ENCODE measurements at regions not wholly inside any gene's neighbourhood (a gene's known extent, or its start where the extent isn't known, plus 50 kb on each side); places are given as distances from the start of the nearest gene placed in this dataset.

DNA sequence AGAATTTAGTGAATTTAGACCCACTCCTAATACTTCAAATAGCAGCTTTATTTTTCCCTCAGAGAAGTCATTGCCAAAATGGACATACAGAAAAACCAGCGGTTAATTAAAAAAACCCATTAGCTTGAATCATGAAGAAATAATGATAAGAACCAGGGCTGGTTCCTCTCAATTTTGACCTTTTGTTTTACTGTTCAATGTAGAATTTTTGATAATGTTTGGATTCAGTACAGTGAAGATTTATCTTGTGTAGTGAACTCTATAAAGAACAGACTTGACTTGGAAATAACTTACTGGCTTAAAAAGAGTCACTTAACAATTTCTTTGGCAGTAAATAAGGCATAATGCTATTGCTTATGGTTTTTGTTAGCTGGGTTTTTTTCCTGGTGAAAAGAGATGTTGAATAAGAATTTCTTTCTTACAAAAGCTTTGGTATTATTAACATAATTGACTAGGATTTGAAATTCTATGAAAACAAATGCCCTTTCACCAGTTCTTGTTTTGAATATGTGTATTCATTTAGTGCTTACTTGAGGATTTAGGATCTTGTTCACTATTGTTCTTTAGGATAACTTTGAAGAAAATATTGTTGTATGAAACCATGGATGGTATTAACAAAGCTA lies 73.4 kb upstream of the ITPRID2 start:
- DNase-seq (ENCODE audit: low spot score): no peak
- TF ChIP-seq, protein P1, sequence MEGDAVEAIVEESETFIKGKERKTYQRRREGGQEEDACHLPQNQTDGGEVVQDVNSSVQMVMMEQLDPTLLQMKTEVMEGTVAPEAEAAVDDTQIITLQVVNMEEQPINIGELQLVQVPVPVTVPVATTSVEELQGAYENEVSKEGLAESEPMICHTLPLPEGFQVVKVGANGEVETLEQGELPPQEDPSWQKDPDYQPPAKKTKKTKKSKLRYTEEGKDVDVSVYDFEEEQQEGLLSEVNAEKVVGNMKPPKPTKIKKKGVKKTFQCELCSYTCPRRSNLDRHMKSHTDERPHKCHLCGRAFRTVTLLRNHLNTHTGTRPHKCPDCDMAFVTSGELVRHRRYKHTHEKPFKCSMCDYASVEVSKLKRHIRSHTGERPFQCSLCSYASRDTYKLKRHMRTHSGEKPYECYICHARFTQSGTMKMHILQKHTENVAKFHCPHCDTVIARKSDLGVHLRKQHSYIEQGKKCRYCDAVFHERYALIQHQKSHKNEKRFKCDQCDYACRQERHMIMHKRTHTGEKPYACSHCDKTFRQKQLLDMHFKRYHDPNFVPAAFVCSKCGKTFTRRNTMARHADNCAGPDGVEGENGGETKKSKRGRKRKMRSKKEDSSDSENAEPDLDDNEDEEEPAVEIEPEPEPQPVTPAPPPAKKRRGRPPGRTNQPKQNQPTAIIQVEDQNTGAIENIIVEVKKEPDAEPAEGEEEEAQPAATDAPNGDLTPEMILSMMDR (IDR thresholded peaks at IDR 0.05): no peak
- ATAC-seq (ENCODE audit: low FRiP score): no peak

DNA sequence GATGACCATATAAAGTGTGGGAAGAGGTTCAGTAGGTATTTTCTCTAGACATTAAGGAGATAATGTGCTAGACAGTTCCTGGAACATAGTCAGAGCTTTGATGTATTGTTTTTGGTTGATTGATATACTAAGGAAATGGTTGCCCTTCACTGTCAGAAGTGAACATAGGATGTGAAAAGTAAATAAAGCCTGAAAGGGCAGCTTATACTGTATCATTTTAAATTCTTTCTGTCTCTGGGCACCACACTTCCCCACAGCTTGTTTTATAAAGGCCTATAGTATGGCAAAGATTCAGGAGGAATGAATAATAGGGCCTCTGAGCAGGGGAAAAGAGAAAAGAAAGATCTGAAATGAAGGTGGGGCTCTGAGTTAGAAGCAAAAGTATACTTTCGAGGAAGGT lies 72.7 kb upstream of the ITPRID2 start:
- ATAC-seq (ENCODE audit: low FRiP score) (no peak), DNase-seq (ENCODE audit: low spot score) (no peak)
- TF ChIP-seq, protein P1 (IDR thresholded peaks at IDR 0.05): no peak

DNA sequence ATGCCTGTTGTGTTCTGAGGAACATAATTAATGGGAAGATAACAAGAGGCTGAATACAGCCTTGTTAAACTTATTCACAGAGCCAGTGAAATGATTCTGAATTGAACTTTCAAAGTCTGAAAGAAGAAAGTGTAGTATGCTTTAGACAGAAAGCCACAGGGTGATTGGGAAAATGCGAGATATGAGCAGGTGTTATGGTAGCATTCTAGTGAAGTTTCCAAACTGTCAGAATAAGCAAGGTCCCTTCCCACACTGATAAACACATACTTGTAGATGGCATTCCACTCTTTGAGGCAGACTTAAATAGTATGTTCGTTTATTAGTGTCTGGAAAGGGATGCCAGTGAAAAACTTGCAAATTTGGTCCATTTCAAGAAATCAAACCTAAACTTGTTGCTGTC lies 70.5 kb upstream of the ITPRID2 start:
- no peak for ATAC-seq (ENCODE audit: low FRiP score)
- TF ChIP-seq, protein P1 (IDR thresholded peaks at IDR 0.05): no peak
- DNase-seq (ENCODE audit: low spot score): no peak

DNA sequence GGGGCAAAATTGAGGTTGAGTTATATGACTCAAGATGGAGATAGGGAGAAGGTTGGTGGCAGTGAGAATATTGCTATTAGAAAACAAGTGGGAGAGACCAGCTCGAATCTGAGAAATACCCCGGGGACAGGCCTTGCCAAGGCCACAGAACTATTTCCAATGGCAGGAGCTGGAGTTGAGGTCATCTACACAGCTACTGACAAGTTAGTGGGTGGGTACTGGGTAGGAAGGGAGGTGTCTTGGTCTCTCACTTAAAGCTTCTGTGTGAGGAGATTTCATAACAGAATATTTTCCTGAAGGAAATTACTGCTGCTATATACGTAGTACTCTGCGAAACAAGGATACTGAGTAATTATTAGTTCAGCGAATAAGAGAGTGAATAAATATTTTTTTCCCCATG lies 69.4 kb upstream of the ITPRID2 start:
- no peak for ATAC-seq (ENCODE audit: low FRiP score)
- TF ChIP-seq, protein P1 (IDR thresholded peaks at IDR 0.05): no peak
- no peak for DNase-seq (ENCODE audit: low spot score)

DNA sequence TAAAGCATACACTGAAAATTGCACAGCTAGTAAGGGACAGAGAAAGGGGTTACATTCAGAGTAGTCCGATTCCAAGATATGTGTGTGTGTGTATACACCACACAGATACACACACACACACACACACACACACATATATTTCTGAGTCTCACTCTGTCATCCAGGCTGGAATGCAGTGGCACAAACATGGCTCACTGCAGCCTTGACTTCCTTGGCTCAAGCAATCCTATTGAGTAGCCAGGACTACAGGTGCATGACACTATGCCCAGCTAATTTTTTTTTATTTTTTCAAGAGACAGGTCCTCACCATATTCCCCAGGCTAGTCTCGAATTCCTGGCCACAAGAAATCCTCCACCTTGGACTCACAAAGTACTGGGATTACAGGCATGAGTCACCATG lies 68.1 kb upstream of the ITPRID2 start:
- DNase-seq (ENCODE audit: low spot score): no peak
- TF ChIP-seq, protein P1 (IDR thresholded peaks at IDR 0.05): no peak
- ATAC-seq (ENCODE audit: low FRiP score): no peak

DNA sequence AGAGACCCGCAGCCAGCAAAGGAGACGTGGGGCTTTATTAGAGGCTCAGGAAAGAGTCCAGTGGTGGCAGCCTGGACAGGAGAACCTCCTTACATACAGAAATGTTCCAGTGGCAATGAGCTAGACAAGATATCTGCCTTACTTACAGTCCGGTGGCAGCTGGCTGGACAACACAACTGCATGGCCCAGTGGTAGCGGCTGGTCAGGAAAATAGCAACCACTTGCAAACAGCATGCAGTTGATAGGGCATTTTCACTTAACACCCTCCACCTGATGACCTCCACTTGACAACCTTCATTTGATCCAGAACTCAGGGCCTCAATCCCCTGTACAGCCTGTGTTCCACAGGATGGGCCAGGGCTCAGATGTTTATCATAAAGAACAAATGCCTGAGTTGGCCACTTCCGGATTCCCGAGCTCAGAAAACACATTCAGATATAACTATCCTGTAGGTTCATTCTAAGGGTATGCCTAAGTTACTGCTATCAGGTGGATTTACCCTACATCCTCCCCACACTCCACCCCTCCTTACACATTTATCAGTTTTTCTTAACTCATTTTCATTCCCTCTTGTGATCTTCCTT lies 63.3 kb upstream of the ITPRID2 start:
- DNase-seq (ENCODE audit: low spot score) (no peak), ATAC-seq (ENCODE audit: low FRiP score) (no peak)
- TF ChIP-seq, protein P1 (IDR thresholded peaks at IDR 0.05): no peak

DNA sequence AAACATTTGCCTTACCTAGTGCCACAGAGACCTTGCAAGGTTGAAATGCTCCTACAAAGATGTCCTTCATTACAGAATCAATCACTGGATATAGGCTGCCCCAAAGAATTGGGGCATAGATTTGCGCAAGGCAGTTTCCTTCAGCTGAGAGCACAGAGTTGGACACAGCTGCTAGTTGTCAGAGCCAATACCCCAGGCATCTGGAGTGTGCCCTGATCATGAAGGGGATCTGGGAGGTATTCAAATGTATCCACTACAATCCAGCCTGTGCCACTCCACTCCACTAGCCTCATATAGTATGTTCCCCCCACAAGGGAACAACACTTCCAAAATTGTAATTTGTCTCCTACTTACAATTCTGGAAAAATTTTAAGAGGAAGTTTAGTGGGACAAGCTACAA lies 62.3 kb upstream of the ITPRID2 start:
- TF ChIP-seq, protein P1 (IDR thresholded peaks at IDR 0.05): no peak
- ATAC-seq (ENCODE audit: low FRiP score): no peak
- DNase-seq (ENCODE audit: low spot score): no peak
